Naive thymus-derived CD4-positive, alpha-beta T cell (primary cell): ENCODE measurements at regions not wholly inside any gene's neighbourhood (a gene's known extent, or its start where the extent isn't known, plus 50 kb on each side); places are given as distances from the start of the nearest gene placed in this dataset.

Source experiments
- ATAC-seq: fragments of 150-1000 bp; cut with Tn5 transposase; 2 replicates; pipeline ENCODE4 v1.10.0; 2021; ENCODE audit warnings: mild to moderate bottlenecking, moderate library complexity
- CTCF ChIA-PET: fragments of 350-600 bp; sonication (Branson Sonifier 250); formaldehyde crosslinking; loops from one replicate; lab custom pipeline; 2021; ENCODE audit warnings: antibody characterized with exemption; lab: Charles Lee
- POLR2A ChIA-PET: fragments of 350-600 bp; sonication (Branson Sonifier 250); formaldehyde crosslinking; loops from one replicate; lab custom pipeline; 2021; ENCODE audit warnings: antibody characterized with exemption, inconsistent platforms; lab: Charles Lee
- DNase-seq, 9 donors: peaks; one replicate each; pipeline versions ENCODE4 v3.0.0 to v3.0.0-alpha.2; 2020 to 2022; ENCODE audit warnings: mixed read lengths in 1 of 9
- H3K27ac ChIP-seq: one replicate; pipeline ENCODE4 v1.7.0; 2013; ENCODE audit warnings: mild to moderate bottlenecking, low read depth, low read length, moderate library complexity
- H3K27me3 ChIP-seq, 2 donors: one replicate each; pipeline ENCODE4 v1.7.0; 2013; ENCODE audit warnings: low read length in 2 of 2, mild to moderate bottlenecking in 2 of 2, moderate library complexity in 2 of 2; ENCODE audit not compliant: control insufficient read depth in 2 of 2, insufficient read depth in 2 of 2
- H3K36me3 ChIP-seq, 3 experiments: 1 replicate in 2 of 3; 2 replicates in 1 of 3; pipeline ENCODE4 v1.7.0; 2013; ENCODE audit warnings: low read length in 3 of 3, mild to moderate bottlenecking in 3 of 3, moderate library complexity in 1 of 3; ENCODE audit not compliant: insufficient read depth in 3 of 3, control insufficient read depth in 2 of 3
- H3K4me1 ChIP-seq, 2 donors: one replicate each; pipeline ENCODE4 v1.7.0; 2013; ENCODE audit warnings: low read length in 2 of 2, mild to moderate bottlenecking in 2 of 2, moderate library complexity in 1 of 2; ENCODE audit not compliant: control insufficient read depth in 2 of 2, insufficient read depth in 2 of 2
- H3K4me3 ChIP-seq: 2 replicates; pipeline ENCODE4 v1.7.0; 2013; ENCODE audit warnings: mild to moderate bottlenecking, low read length
- H3K9me3 ChIP-seq, 3 experiments: 1 replicate in 2 of 3; 2 replicates in 1 of 3; pipeline ENCODE4 v1.7.0; 2013; ENCODE audit warnings: low read length in 3 of 3; ENCODE audit not compliant: control insufficient read depth in 2 of 3
- H3K27ac Mint-ChIP-seq, 9 donors: one replicate each; pipeline ENCODE4 v1.8.0; 2020 to 2022; ENCODE audit warnings: mixed read lengths in 9 of 9, mild to moderate bottlenecking in 8 of 9, moderate library complexity in 5 of 9, inconsistent platforms in 2 of 9
- H3K27me3 Mint-ChIP-seq, 5 donors: one replicate each; pipeline ENCODE4 v1.8.0; 2021 to 2022; ENCODE audit warnings: mixed read lengths in 5 of 5, mild to moderate bottlenecking in 1 of 5
- H3K36me3 Mint-ChIP-seq, 5 donors: one replicate each; pipeline ENCODE4 v1.8.0; 2020 to 2022; ENCODE audit warnings: mixed read lengths in 5 of 5, mild to moderate bottlenecking in 3 of 5, inconsistent platforms in 1 of 5
- H3K4me1 Mint-ChIP-seq, 7 donors: one replicate each; pipeline ENCODE4 v1.8.0; 2020 to 2022; ENCODE audit warnings: mixed read lengths in 7 of 7, mild to moderate bottlenecking in 3 of 7, inconsistent platforms in 1 of 7
- H3K4me3 Mint-ChIP-seq, 10 donors: one replicate each; pipeline ENCODE4 v1.8.0; 2020 to 2022; ENCODE audit warnings: mild to moderate bottlenecking in 10 of 10, mixed read lengths in 10 of 10, moderate library complexity in 6 of 10, inconsistent platforms in 2 of 10
- H3K9me3 Mint-ChIP-seq, 11 donors: one replicate each; pipeline ENCODE4 v1.8.0; 2020 to 2022; ENCODE audit warnings: mixed read lengths in 11 of 11, mild to moderate bottlenecking in 4 of 11, inconsistent platforms in 1 of 11, moderate library complexity in 1 of 11
- intact Hi-C, 2 donors: fragments of 100-400 bp; cut with micrococcal nuclease; formaldehyde crosslinking; loops; one replicate each; pipeline ENCODE4 v1.15.1; 2023

GRCh38 chr9:21677387-21677786 lies 125.0 kb upstream of the MTAP start:
- Mint-ChIP-seq H3K4me3 (no peak overlapping the region), H3K4me1 (peaks cover 0 to 7% (median 4%) of the 10 kb centered on the region in 7 donors), H3K9me3 (no peaks in the 10 kb centered on the region), H3K27me3 (peaks cover 0 to 3% (median 0%) of the 10 kb centered on the region in 5 donors), H3K36me3 (no peaks in the 10 kb centered on the region), H3K27ac (no peak overlapping the region)
- ChIA-PET CTCF (interaction anchor here (1.1 kb wide), 1 partner anchor 46 kb away, joined by 3 read pairs; no protein-coding TSS in a partner anchor), POLR2A (no interaction called here)
- ATAC-seq (no peak), DNase-seq (no peak)
- H3K27ac ChIP-seq = no peak overlapping the region
- no peaks in the 10 kb centered on the region for H3K27me3 ChIP-seq
- H3K36me3 ChIP-seq = no peaks in the 10 kb centered on the region
- no peaks in the 10 kb centered on the region for H3K9me3 ChIP-seq
- no peaks in the 10 kb centered on the region for H3K4me1 ChIP-seq
- no peak overlapping the region for H3K4me3 ChIP-seq
- intact Hi-C loops = loop anchor here in 1 of 2 donors (10.0 kb wide), 1 partner anchor 123 kb away; no protein-coding TSS in a partner anchor

GRCh38 chr9:21677834-21678233 lies 124.6 kb upstream of the MTAP start:
- no peaks in the 10 kb centered on the region for H3K27me3 ChIP-seq
- Mint-ChIP-seq H3K9me3 (no peaks in the 10 kb centered on the region), H3K36me3 (no peaks in the 10 kb centered on the region), H3K27me3 (peaks cover 0 to 3% (median 0%) of the 10 kb centered on the region in 5 donors), H3K4me1 (peaks cover 0 to 4% (median 2%) of the 10 kb centered on the region in 7 donors), H3K27ac (no peak overlapping the region), H3K4me3 (no peak overlapping the region)
- no peak overlapping the region for H3K27ac ChIP-seq
- no peaks in the 10 kb centered on the region for H3K4me1 ChIP-seq
- H3K4me3 ChIP-seq = no peak overlapping the region
- H3K9me3 ChIP-seq = no peaks in the 10 kb centered on the region
- intact Hi-C loops = loop anchor here in 1 of 2 donors (10.0 kb wide), 1 partner anchor 123 kb away; no protein-coding TSS in a partner anchor
- ATAC-seq (no peak), DNase-seq (no peak)
- POLR2A ChIA-PET = no interaction called here
- CTCF ChIA-PET = interaction anchor here (1.1 kb wide), 1 partner anchor 46 kb away, joined by 3 read pairs; no protein-coding TSS in a partner anchor
- H3K36me3 ChIP-seq = no peaks in the 10 kb centered on the region

- no peaks in the 10 kb centered on the region for H3K36me3 Mint-ChIP-seq
- peaks cover 0 to 14% (median 1%) of the 10 kb centered on the region in 7 donors for H3K4me1 Mint-ChIP-seq
- no peak overlapping the region for H3K27ac Mint-ChIP-seq
- POLR2A ChIA-PET = interaction anchor here (0.6 kb wide), 1 partner anchor 82 kb away, joined by 3 read pairs; no protein-coding TSS in a partner anchor
- CTCF ChIA-PET = no interaction called here
- Histone ChIP-seq H3K36me3 (no peaks in the 10 kb centered on the region), H3K27ac (no peak overlapping the region), H3K4me3 (no peak overlapping the region), H3K9me3 (no peaks in the 10 kb centered on the region), H3K27me3 (no peaks in the 10 kb centered on the region), H3K4me1 (no peaks in the 10 kb centered on the region)
- intact Hi-C loops = loop anchor here in 1 of 2 donors (10.0 kb wide), 1 partner anchor 125 kb away; no protein-coding TSS in a partner anchor
- peaks cover 0 to 3% (median 0%) of the 10 kb centered on the region in 5 donors for H3K27me3 Mint-ChIP-seq
- H3K4me3 Mint-ChIP-seq = no peak overlapping the region
- no peaks in the 10 kb centered on the region for H3K9me3 Mint-ChIP-seq
- ATAC-seq (no peak), DNase-seq (no peak)
Observed at GRCh38 chr9:21679432-21679831, 123.0 kb upstream of the MTAP start.

GRCh38 chr9:21680590-21680989 lies 121.8 kb upstream of the MTAP start:
- Mint-ChIP-seq H3K27me3 (peaks cover 0 to 3% (median 0%) of the 10 kb centered on the region in 5 donors), H3K4me3 (no peak overlapping the region), H3K9me3 (no peaks in the 10 kb centered on the region), H3K27ac (no peak overlapping the region), H3K36me3 (no peaks in the 10 kb centered on the region), H3K4me1 (peaks cover 0 to 14% (median 4%) of the 10 kb centered on the region in 7 donors)
- intact Hi-C loops = no loop called here
- DNase-seq = no peak
- H3K9me3 ChIP-seq = no peaks in the 10 kb centered on the region
- H3K27me3 ChIP-seq = no peaks in the 10 kb centered on the region
- ChIA-PET POLR2A (no interaction called here), CTCF (no interaction called here)
- no peak for ATAC-seq
- no peaks in the 10 kb centered on the region for H3K36me3 ChIP-seq
- no peak overlapping the region for H3K27ac ChIP-seq
- no peak overlapping the region for H3K4me3 ChIP-seq
- no peaks in the 10 kb centered on the region for H3K4me1 ChIP-seq

- CTCF ChIA-PET = interaction anchor here (1.8 kb wide), 1 partner anchor 27 kb away, joined by 4 read pairs; no protein-coding TSS in a partner anchor
- H3K27ac Mint-ChIP-seq = no peak overlapping the region
Observed at GRCh38 chr9:21681641-21682040, 120.8 kb upstream of the MTAP start.

GRCh38 chr9:21682381-21682780 lies 120.1 kb upstream of the MTAP start:
- no peaks in the 10 kb centered on the region for H3K9me3 Mint-ChIP-seq
- H3K27ac Mint-ChIP-seq = no peak overlapping the region
- intact Hi-C loops = no loop called here
- H3K4me3 ChIP-seq = no peak overlapping the region
- ATAC-seq (no peak), DNase-seq (no peak)
- H3K36me3 ChIP-seq = no peaks in the 10 kb centered on the region
- H3K36me3 Mint-ChIP-seq = no peaks in the 10 kb centered on the region
- H3K4me1 Mint-ChIP-seq = peaks cover 0 to 10% (median 7%) of the 10 kb centered on the region in 7 donors
- ChIA-PET CTCF (interaction anchor here (1.8 kb wide), 1 partner anchor 27 kb away, joined by 4 read pairs; no protein-coding TSS in a partner anchor), POLR2A (interaction anchor here (0.6 kb wide), 1 partner anchor 83 kb away, joined by 3 read pairs; no protein-coding TSS in a partner anchor)
- H3K4me3 Mint-ChIP-seq = no peak overlapping the region
- H3K4me1 ChIP-seq = no peaks in the 10 kb centered on the region
- H3K27me3 Mint-ChIP-seq = peaks cover 0 to 3% (median 0%) of the 10 kb centered on the region in 5 donors
- H3K27ac ChIP-seq = no peak overlapping the region
- no peaks in the 10 kb centered on the region for H3K9me3 ChIP-seq
- H3K27me3 ChIP-seq = no peaks in the 10 kb centered on the region

More at GRCh38 chr9:21681641-21682040, 120.8 kb upstream of the MTAP start:
- H3K27me3 Mint-ChIP-seq = peaks cover 0 to 3% (median 0%) of the 10 kb centered on the region in 5 donors
- no peaks in the 10 kb centered on the region for H3K9me3 ChIP-seq
- H3K4me1 Mint-ChIP-seq = peaks cover 0 to 10% (median 3%) of the 10 kb centered on the region in 7 donors
- no peak for ATAC-seq
- intact Hi-C loops = no loop called here
- H3K4me3 ChIP-seq = no peak overlapping the region
- no peak overlapping the region for H3K27ac ChIP-seq
- H3K4me1 ChIP-seq = no peaks in the 10 kb centered on the region
- no peaks in the 10 kb centered on the region for H3K9me3 Mint-ChIP-seq
- no peak overlapping the region for H3K4me3 Mint-ChIP-seq
- no peaks in the 10 kb centered on the region for H3K36me3 ChIP-seq
- no peaks in the 10 kb centered on the region for H3K27me3 ChIP-seq
- DNase-seq = no peak
- POLR2A ChIA-PET = no interaction called here
- no peaks in the 10 kb centered on the region for H3K36me3 Mint-ChIP-seq

- H3K9me3 Mint-ChIP-seq = no peaks in the 10 kb centered on the region
- no peaks in the 10 kb centered on the region for H3K9me3 ChIP-seq
- CTCF ChIA-PET = interaction anchor here (1.8 kb wide), 1 partner anchor 26 kb away, joined by 4 read pairs; no protein-coding TSS in a partner anchor
- H3K27ac Mint-ChIP-seq = no peak overlapping the region
- ATAC-seq (no peak), DNase-seq (no peak)
- H3K27me3 Mint-ChIP-seq = peaks cover 0 to 1% (median 0%) of the 10 kb centered on the region in 5 donors
- H3K27ac ChIP-seq = no peak overlapping the region
- H3K27me3 ChIP-seq = no peaks in the 10 kb centered on the region
- H3K36me3 ChIP-seq = no peaks in the 10 kb centered on the region
- no peak overlapping the region for H3K4me3 Mint-ChIP-seq
- POLR2A ChIA-PET = interaction anchor here (0.6 kb wide), 1 partner anchor 84 kb away, joined by 3 read pairs; no protein-coding TSS in a partner anchor
- no peak overlapping the region for H3K4me3 ChIP-seq
- peaks cover 0 to 10% (median 7%) of the 10 kb centered on the region in 7 donors for H3K4me1 Mint-ChIP-seq
- no peaks in the 10 kb centered on the region for H3K4me1 ChIP-seq
- no peaks in the 10 kb centered on the region for H3K36me3 Mint-ChIP-seq
- intact Hi-C loops = no loop called here
Observed at GRCh38 chr9:21682981-21683380, 119.5 kb upstream of the MTAP start.
